Chondrocyte (in vitro differentiated cells): ENCODE measurements at regions not wholly inside any gene's neighbourhood (a gene's known extent, or its start where the extent isn't known, plus 50 kb on each side); places are given as distances from the start of the nearest gene placed in this dataset.
"Not testable (repeated sequence)": the region's sequence is repeated elsewhere in the genome, so short reads cannot be mapped to it uniquely, and the experiment has no call there.

Experiments used
- DNase-seq: peaks from one replicate; pipeline ENCODE4 v3.0.0; 2021; ENCODE audit warnings: mixed read lengths, low spot score
- H3K27ac Mint-ChIP-seq: one replicate; pipeline ENCODE4 v1.8.0; 2021; ENCODE audit warnings: mild to moderate bottlenecking, moderate library complexity, mixed read lengths; ENCODE audit not compliant: unreplicated experiment
- H3K27me3 Mint-ChIP-seq: 2 replicates; pipeline ENCODE4 v1.8.0; 2021; ENCODE audit warnings: low read depth, mixed read lengths
- H3K36me3 Mint-ChIP-seq: 2 replicates; pipeline ENCODE4 v1.8.0; 2021; ENCODE audit warnings: low read depth, mixed read lengths
- H3K4me1 Mint-ChIP-seq: 2 replicates; pipeline ENCODE4 v1.8.0; 2021; ENCODE audit warnings: low read depth, mild to moderate bottlenecking, mixed read lengths
- H3K4me3 Mint-ChIP-seq: one replicate; pipeline ENCODE4 v1.8.0; 2021; ENCODE audit warnings: mild to moderate bottlenecking, moderate library complexity, mixed read lengths; ENCODE audit not compliant: unreplicated experiment
- H3K9me3 Mint-ChIP-seq: 2 replicates; pipeline ENCODE4 v1.8.0; 2021; ENCODE audit warnings: low read depth, mixed read lengths

DNA sequence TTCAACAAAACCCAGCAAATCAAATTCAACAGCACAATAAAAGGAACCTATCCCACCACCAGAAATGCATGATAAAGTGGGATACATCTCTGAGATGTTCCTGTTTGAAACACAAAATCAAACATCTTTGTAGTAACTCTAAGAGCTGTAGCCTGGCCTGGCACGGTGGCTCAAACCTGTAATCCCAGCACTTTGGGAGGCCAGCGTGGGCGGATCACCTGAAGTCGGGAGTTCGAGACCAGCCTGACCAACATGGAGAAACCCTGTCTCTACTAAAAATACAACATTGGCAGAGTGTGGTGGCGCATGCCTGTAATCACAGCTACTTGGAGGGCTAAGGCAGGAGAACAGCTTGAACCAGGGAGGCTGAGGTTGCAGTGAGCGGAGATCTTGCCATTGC lies 202.8 kb upstream of the POTEB2 start:
- H3K9me3 Mint-ChIP-seq, H3K27ac Mint-ChIP-seq, H3K4me3 Mint-ChIP-seq, H3K4me1 Mint-ChIP-seq, H3K27me3 Mint-ChIP-seq, DNase-seq, H3K36me3 Mint-ChIP-seq: not testable (repeated sequence)

GRCh38 chr15:21063512-21063911 lies 197.4 kb upstream of the POTEB2 start:
- H3K4me1 Mint-ChIP-seq, H3K27me3 Mint-ChIP-seq, H3K27ac Mint-ChIP-seq, H3K36me3 Mint-ChIP-seq, H3K4me3 Mint-ChIP-seq: not testable (repeated sequence)
- peak; percentile 69 for DNase-seq
- H3K9me3 Mint-ChIP-seq, result peaks cover 11% of the 10 kb centered on the region

DNA sequence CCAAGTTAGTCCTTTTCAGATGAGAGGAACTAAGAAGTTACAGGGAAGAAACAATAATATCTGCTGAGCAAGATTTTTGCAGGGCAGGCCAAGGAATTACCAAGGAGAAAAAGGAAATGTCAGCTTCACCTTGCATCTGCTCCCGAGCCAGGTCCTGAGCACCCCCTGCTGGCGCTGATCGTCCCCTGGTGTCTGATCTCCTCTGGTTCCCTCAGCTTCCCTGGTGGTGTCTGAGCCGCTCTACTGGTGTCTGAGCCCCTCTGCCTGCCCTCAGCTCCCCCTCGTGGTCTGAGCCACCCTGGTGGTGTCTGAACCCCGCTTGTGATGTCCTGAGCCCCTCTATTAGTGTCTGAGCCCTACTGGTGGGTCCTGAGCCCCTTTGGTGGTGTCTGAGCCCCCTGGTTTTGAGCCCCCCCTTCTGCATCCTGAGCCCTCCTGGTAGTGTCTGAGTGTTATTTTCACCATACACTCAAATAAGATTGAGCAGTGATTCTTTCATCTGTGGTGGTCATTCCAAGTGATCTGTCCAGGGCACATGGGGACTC lies 196.6 kb upstream of the POTEB2 start:
- not testable (repeated sequence) for H3K36me3 Mint-ChIP-seq, H3K27ac Mint-ChIP-seq, H3K4me1 Mint-ChIP-seq, H3K4me3 Mint-ChIP-seq, DNase-seq, H3K27me3 Mint-ChIP-seq
- H3K9me3 Mint-ChIP-seq, result peaks cover 10% of the 10 kb centered on the region

DNA sequence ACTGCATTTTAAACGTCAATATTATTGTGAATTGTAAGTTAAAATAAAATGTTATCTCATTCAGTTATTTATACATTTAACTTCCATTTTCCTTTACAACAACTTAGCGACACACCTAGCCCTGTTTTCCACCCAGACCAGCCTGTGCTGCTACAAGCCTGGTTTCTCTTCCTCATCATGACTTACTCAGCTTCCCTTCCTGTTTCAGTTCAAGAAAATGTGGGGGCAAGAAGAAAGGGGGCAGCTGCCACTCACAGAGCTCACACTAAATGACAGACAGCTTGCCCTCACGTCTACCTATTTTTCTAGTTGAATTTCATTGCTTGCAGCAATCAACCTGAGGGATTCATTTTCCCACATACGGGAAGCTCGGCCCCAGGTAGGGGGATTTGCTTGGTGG lies 185.8 kb upstream of the POTEB2 start:
- H3K36me3 Mint-ChIP-seq, H3K9me3 Mint-ChIP-seq, H3K27me3 Mint-ChIP-seq, H3K4me3 Mint-ChIP-seq, H3K4me1 Mint-ChIP-seq, H3K27ac Mint-ChIP-seq, DNase-seq: not testable (repeated sequence)

DNA sequence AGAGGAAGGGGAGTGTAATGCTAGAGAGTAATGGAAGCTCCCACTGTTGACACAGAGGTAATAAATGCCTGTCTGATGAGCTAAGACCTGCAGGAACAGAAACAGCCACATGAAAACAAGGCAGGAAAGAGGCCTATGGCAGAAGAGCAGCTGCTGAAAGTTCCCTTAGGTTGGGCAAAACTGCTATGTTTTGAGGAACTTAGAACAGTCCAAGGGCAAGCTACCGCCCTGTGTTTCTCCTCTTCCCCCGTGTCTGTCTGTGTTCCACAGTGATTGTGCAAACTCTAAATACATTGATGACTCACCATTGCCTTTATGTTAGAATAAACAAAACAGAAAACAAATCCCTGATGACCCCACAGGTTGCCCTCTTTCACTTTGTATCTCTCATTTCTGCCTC lies 165.6 kb upstream of the POTEB2 start:
- H3K4me3 Mint-ChIP-seq, H3K27me3 Mint-ChIP-seq, H3K27ac Mint-ChIP-seq, H3K4me1 Mint-ChIP-seq, DNase-seq, H3K36me3 Mint-ChIP-seq, H3K9me3 Mint-ChIP-seq: not testable (repeated sequence)

DNA sequence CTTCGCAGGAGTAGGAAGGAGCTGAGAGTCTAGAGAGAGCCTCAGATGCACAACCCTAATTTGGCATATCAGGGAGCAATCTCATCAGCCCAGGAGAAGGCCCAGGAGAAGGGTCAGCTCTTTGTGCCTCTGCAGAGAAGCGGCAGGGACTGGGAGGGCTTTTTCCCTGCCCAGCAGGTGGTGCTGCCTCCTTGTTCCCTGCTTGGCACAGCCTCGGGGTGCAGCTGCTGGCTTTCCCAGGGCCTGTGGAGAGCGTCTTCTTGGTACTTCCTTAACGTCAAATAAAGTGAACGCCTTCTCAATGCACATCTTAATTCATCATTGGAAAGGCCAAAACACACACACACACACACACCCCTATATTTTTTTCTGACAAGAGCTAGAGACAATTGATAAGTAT lies 162.9 kb upstream of the POTEB2 start:
- H3K27ac Mint-ChIP-seq, H3K4me1 Mint-ChIP-seq: not testable (repeated sequence)

DNA sequence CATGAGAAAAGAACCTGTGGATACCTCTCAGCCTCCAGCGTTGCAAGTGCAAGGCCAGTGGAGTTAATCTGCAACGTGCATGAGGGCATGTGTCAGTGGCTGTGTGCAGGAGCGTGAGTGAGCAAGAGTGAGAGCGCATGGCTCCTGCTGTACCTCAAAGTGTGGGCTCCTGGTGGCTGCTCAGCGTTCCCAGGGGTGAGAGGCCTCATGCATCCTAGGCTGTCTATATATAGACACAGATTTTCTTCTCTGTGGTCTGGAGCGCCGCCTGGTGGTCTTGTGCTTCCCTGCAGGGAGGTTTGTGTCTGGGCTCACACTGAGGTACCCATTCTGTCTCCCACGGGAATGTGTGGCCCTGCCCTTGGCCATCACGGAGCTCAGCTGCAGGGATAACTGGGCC lies 161.8 kb upstream of the POTEB2 start:
- H3K9me3 Mint-ChIP-seq, H3K4me1 Mint-ChIP-seq, H3K36me3 Mint-ChIP-seq, H3K27ac Mint-ChIP-seq, H3K27me3 Mint-ChIP-seq, H3K4me3 Mint-ChIP-seq, DNase-seq: not testable (repeated sequence)

More for the DNA sequence above, 162.9 kb upstream of the POTEB2 start:
- H3K27me3 Mint-ChIP-seq, H3K9me3 Mint-ChIP-seq, DNase-seq, H3K36me3 Mint-ChIP-seq, H3K4me3 Mint-ChIP-seq: not testable (repeated sequence)

DNA sequence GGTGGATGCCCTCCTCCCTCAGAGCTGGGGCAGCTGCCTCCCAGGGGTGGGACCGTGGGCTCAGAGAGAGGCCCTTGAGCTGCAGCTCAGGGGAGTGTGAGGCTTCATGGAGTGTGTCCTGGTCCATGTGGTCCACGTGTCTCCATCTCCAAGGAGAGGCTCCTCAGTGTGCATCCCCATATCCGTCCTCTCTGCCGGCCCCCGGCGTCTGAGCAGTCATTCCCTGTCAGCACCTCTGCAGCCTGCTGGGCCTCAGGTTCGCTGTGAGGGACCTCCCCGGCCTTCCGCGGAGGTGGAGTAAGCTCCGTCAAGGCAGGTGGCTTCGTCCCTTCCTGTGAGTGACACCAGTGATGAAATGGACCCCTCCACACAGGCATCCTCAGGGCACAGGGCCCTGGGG lies 160.7 kb upstream of the POTEB2 start:
- not testable (repeated sequence) for H3K27me3 Mint-ChIP-seq, H3K9me3 Mint-ChIP-seq, H3K4me1 Mint-ChIP-seq, H3K4me3 Mint-ChIP-seq, H3K36me3 Mint-ChIP-seq, H3K27ac Mint-ChIP-seq
- DNase-seq, result peak; percentile 81

GRCh38 chr15:21024235-21024987 lies 158.3 kb upstream of the POTEB2 start:
- not testable (repeated sequence) for H3K4me1 Mint-ChIP-seq, H3K27me3 Mint-ChIP-seq, H3K9me3 Mint-ChIP-seq

DNA sequence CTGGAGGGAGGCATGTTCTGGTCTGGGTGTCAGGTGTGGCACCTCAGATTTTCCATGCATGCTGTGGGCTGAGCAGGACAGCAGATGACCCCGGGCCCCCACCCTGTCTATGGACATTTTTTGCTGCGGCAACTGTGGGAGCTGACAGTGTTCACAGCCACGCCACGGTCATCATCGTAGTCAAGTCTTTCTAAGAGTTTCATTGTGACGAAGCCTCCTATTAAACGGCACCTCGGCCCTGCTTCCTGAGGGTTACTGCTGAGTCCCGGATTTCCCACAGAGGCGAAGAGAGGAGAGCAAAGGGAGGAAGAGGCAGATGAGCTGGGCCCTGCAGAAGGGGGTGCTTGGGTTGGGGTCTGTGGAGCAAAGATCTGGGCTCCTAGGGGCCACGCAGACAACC lies 152.1 kb upstream of the POTEB2 start:
- DNase-seq, result peak; percentile 68
- not testable (repeated sequence) for H3K4me3 Mint-ChIP-seq, H3K27me3 Mint-ChIP-seq, H3K36me3 Mint-ChIP-seq, H3K27ac Mint-ChIP-seq, H3K4me1 Mint-ChIP-seq, H3K9me3 Mint-ChIP-seq

More at GRCh38 chr15:21024235-21024987, 158.3 kb upstream of the POTEB2 start:
- peak; percentile 80 for DNase-seq
- not testable (repeated sequence) for H3K36me3 Mint-ChIP-seq, H3K27ac Mint-ChIP-seq, H3K4me3 Mint-ChIP-seq

DNA sequence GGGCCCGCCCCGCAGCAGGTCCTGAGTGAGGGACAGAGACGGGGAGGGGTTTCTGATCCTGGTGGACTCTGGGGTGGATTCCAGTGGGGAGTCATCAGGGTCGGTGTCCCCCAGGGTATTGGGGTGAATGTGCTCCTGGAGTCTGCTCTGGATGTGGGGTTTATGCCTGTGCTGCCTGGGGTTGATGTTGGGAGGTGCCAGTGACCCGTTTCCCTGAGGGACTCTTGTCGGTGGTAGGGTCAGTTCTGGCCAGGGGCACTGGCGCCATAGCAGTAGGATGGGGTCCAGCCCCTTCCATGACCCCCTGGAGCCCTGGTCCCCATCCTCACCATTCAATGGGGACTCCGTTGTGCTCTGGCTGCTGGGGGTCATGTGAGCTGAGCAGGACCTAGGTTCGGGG lies 151.2 kb upstream of the POTEB2 start:
- not testable (repeated sequence) for H3K9me3 Mint-ChIP-seq, H3K27me3 Mint-ChIP-seq, H3K4me3 Mint-ChIP-seq, H3K36me3 Mint-ChIP-seq, DNase-seq, H3K4me1 Mint-ChIP-seq, H3K27ac Mint-ChIP-seq

GRCh38 chr15:21016589-21016988 lies 150.5 kb upstream of the POTEB2 start:
- not testable (repeated sequence) for H3K36me3 Mint-ChIP-seq, H3K4me3 Mint-ChIP-seq, H3K4me1 Mint-ChIP-seq, H3K27ac Mint-ChIP-seq, H3K27me3 Mint-ChIP-seq, DNase-seq, H3K9me3 Mint-ChIP-seq

DNA sequence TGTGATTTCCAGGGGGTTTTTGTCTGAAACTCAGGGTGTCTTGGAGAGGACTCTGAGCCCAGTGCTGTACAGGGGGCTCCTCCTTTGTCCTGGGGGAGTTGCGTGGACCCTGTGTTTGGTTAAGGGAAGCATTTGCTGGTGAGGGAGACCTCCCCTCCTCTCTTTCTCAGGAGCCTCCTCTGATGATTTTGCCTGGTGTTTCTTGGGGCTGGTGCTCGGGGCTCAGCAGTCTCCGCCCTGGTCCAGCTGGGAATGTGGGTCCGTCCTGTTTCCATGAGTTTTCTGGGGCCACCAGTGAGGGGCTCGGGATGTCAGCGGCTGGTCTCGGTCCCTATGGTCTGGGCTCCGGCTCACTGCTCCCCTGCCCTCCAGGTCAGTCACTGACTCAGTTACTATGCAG lies 149.1 kb upstream of the POTEB2 start:
- not testable (repeated sequence) for DNase-seq, H3K27ac Mint-ChIP-seq, H3K9me3 Mint-ChIP-seq, H3K36me3 Mint-ChIP-seq, H3K27me3 Mint-ChIP-seq, H3K4me3 Mint-ChIP-seq, H3K4me1 Mint-ChIP-seq
